C1 segment of cervical spinal cord (tissue), 14 donors: ENCODE measurements at regions not wholly inside any gene's neighbourhood (a gene's known extent, or its start where the extent isn't known, plus 50 kb on each side); places are given as distances from the start of the nearest gene placed in this dataset.

ENCODE experiments used
- DNase-seq, 14 donors: peaks; one replicate each; lab custom pipeline; 2025; lab: John Stamatoyannopoulos, UW

GRCh38 chr4:183848805-183849204 lies 56.3 kb upstream of the STOX2 start:
- peak in 1 of 14 donors; percentile 2 for DNase-seq

GRCh38 chr4:183852910-183853547 lies 52.1 kb upstream of the STOX2 start:
- no peak for DNase-seq

- DNase-seq = no peak
Observed at GRCh38 chr4:183853548-183853940, 51.6 kb upstream of the STOX2 start.
